Stomach (tissue), 8 donors: ENCODE measurements at regions not wholly inside any gene's neighbourhood (a gene's known extent, or its start where the extent isn't known, plus 50 kb on each side); places are given as distances from the start of the nearest gene placed in this dataset.

Experiments
- DNase-seq, 2 donors: peaks; one replicate each; pipeline versions ENCODE4 v3.0.0 to v3.0.0-alpha.2; 2013 to 2019
- H3K27ac ChIP-seq, 5 donors: fragments of 200-600 bp in 4 of 5; sonication (generic) in 4 of 5; one replicate each; pipeline ENCODE4 v1.5.1; 2013 to 2019; ENCODE audit warnings: mild to moderate bottlenecking in 1 of 5, moderate library complexity in 1 of 5
- H3K27me3 ChIP-seq, 3 donors: fragments of 200-600 bp; sonication (generic); one replicate each; pipeline ENCODE4 v1.5.1; 2017 to 2019; ENCODE audit warnings: mixed run types in 1 of 3
- H3K36me3 ChIP-seq, 4 donors: fragments of 200-600 bp; sonication (generic); 1 replicate in 3 of 4; 2 replicates in 1 of 4; pipeline ENCODE4 v1.5.1; 2016 to 2019
- H3K4me1 ChIP-seq, 4 donors: fragments of 200-600 bp; sonication (generic); one replicate each; pipeline ENCODE4 v1.5.1; 2016 to 2019
- H3K4me3 ChIP-seq, 4 donors: fragments of 200-600 bp; sonication (generic) in 3 of 4; one replicate each; pipeline ENCODE4 v1.5.1; 2016 to 2019; ENCODE audit warnings: mild to moderate bottlenecking in 1 of 4
- H3K9me3 ChIP-seq, 4 donors: fragments of 200-600 bp; sonication (generic); one replicate each; pipeline ENCODE4 v1.5.1; 2016 to 2019
- EP300 ChIP-seq: sonication (generic); formaldehyde crosslinking; IDR thresholded peaks from one replicate; pipeline ENCODE4 v1.6.1; 2017; ENCODE audit warnings: antibody characterized with exemption
- POLR2A ChIP-seq, 4 donors: fragments of 450-650 bp; IDR thresholded peaks; one replicate each; pipeline ENCODE4 v1.6.1; 2016; ENCODE audit warnings: antibody characterized with exemption in 4 of 4, control low read depth in 2 of 4, mild to moderate bottlenecking in 1 of 4, moderate library complexity in 1 of 4
- POLR2AphosphoS5 ChIP-seq, 3 donors: sonication (generic); formaldehyde crosslinking; IDR thresholded peaks; one replicate each; pipeline ENCODE4 v1.6.1; 2016; ENCODE audit warnings: antibody characterized with exemption in 3 of 3
- WGBS, 5 donors: extraction: QIAGEN DNeasy Blood & Tissue Kit in 3 of 5; methylation state at CpG; one replicate each; pipeline versions ENCODE4 v1.1.5 to v1.1.7; 2013 to 2018; 5-methylcytosine and 5-hydroxymethylcytosine counted together
- intact Hi-C: fragments of 100-400 bp; cut with DNase I; formaldehyde crosslinking; loops from one replicate; pipeline ENCODE4 v1.15.1; 2023; ENCODE audit warnings: low total_unique reads
- TF ChIP-seq, protein P1 (sequence below), 7 experiments: fragments of 450-650 bp in 4 of 7; fragments of 200-600 bp in 3 of 7; sonication (generic) in 3 of 7; IDR thresholded peaks; one replicate each; pipeline ENCODE4 v1.5.1; 2016 to 2019; ENCODE audit warnings: antibody characterized with exemption in 7 of 7, control low read depth in 2 of 7, mild to moderate bottlenecking in 1 of 7
- donor health status: healthy with polysubstance abuse.
- donor health status: Bipolar disorder and iron deficiency.
- donor health status: healthy.

GRCh38 chr16:86701286-86701975, 123.1 kb downstream of the FOXL1 start:
- Histone ChIP-seq H3K27ac (no peak overlapping the region), H3K36me3 (no peaks in the 10 kb centered on the region), H3K4me3 (no peak overlapping the region), H3K27me3 (peaks cover 0 to 58% (median 5%) of the 10 kb centered on the region in 3 donors), H3K4me1 (no peaks in the 10 kb centered on the region), H3K9me3 (no peaks in the 10 kb centered on the region)
- 92 to 96% (median 93%) methylated on average over 29 to 30 of the region's 30 CpGs for WGBS, 5 donors
- intact Hi-C loops: no loop called here
- TF ChIP-seq, protein P1, sequence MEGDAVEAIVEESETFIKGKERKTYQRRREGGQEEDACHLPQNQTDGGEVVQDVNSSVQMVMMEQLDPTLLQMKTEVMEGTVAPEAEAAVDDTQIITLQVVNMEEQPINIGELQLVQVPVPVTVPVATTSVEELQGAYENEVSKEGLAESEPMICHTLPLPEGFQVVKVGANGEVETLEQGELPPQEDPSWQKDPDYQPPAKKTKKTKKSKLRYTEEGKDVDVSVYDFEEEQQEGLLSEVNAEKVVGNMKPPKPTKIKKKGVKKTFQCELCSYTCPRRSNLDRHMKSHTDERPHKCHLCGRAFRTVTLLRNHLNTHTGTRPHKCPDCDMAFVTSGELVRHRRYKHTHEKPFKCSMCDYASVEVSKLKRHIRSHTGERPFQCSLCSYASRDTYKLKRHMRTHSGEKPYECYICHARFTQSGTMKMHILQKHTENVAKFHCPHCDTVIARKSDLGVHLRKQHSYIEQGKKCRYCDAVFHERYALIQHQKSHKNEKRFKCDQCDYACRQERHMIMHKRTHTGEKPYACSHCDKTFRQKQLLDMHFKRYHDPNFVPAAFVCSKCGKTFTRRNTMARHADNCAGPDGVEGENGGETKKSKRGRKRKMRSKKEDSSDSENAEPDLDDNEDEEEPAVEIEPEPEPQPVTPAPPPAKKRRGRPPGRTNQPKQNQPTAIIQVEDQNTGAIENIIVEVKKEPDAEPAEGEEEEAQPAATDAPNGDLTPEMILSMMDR (IDR thresholded peaks at IDR 0.05): no peak
- no peak for TF ChIP-seq EP300
- TF ChIP-seq POLR2A (IDR thresholded peaks at IDR 0.05): no peak
- no peak for TF ChIP-seq POLR2AphosphoS5 (IDR thresholded peaks at IDR 0.05)
- DNase-seq: no peak

DNA sequence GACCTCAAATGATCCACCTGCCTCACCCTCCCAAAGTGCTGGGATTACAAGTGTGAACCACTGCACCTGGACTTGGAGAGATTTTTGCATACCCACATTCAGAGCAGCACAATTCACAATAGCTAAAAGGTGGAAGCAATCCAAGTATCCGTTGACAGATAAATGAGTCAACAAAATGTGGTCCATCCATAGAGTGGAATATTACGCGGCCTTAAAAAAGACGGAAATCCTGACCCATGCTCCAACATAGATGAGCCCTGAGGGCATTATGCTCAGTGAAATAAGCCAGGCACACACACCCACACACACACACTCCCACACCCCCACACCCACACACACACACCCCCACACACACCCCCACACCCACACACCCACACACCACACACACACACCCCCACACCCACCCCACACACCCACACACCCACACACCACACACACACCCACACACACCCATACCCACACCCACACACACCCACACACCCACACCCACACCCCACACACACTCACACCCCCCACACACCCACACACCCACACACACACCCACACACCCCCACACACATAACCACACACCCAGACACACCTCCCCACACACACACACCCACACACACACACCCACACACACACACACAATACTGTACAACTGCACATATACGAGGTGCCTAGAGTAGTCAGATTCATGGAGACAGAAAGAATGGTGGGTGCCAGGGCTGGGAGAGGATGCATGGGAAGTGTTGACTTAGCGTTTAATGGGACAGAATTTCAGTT, 124.7 kb downstream of the FOXL1 start:
- H3K27ac ChIP-seq: no peak overlapping the region
- intact Hi-C loops: no loop called here
- no peaks in the 10 kb centered on the region for H3K9me3 ChIP-seq
- no peaks in the 10 kb centered on the region for H3K36me3 ChIP-seq
- peaks cover 0 to 59% (median 3%) of the 10 kb centered on the region in 3 donors for H3K27me3 ChIP-seq
- H3K4me3 ChIP-seq: no peak overlapping the region
- TF ChIP-seq EP300 (no peak), POLR2A (IDR thresholded peaks at IDR 0.05) (no peak), POLR2AphosphoS5 (IDR thresholded peaks at IDR 0.05) (no peak)
- TF ChIP-seq, protein P1 (IDR thresholded peaks at IDR 0.05): no peak
- H3K4me1 ChIP-seq: no peaks in the 10 kb centered on the region
- WGBS, 5 donors: 79 to 91% (median 86%) methylated on average over 6 of the region's 6 CpGs
- no peak for DNase-seq

DNA sequence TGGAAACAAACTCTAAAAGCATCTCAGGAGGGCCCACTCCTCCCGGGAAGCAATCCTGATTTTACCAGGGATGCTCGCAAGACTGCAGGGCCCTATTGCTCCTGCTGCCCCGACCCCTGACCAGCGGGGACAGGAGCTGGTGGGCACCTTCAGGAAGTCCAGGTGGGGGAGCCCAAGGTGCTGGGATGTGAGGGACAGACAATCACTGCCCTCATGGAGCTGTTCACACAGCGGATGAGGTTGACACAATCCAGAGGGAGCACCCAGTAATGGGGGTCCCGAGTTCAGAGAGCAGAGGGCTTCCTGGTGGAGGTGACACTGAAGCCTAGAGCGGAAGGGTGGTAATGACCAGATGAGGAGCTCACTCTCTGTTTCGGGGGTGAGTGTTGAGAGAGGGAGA, 126.2 kb downstream of the FOXL1 start:
- intact Hi-C loops: no loop called here
- H3K36me3 ChIP-seq: no peaks in the 10 kb centered on the region
- H3K27ac ChIP-seq: no peak overlapping the region
- H3K4me1 ChIP-seq: no peaks in the 10 kb centered on the region
- H3K4me3 ChIP-seq: no peak overlapping the region
- peaks cover 0 to 5% (median 0%) of the 10 kb centered on the region in 4 donors for H3K9me3 ChIP-seq
- peaks cover 0 to 57% (median 0%) of the 10 kb centered on the region in 3 donors for H3K27me3 ChIP-seq
- 73 to 84% (median 76%) methylated on average over 8 of the region's 8 CpGs for WGBS, 5 donors
- DNase-seq: no peak
- no peak for TF ChIP-seq EP300
- TF ChIP-seq POLR2AphosphoS5 (IDR thresholded peaks at IDR 0.05): no peak
- TF ChIP-seq, protein P1 (IDR thresholded peaks at IDR 0.05): no peak
- no peak for TF ChIP-seq POLR2A (IDR thresholded peaks at IDR 0.05)

DNA sequence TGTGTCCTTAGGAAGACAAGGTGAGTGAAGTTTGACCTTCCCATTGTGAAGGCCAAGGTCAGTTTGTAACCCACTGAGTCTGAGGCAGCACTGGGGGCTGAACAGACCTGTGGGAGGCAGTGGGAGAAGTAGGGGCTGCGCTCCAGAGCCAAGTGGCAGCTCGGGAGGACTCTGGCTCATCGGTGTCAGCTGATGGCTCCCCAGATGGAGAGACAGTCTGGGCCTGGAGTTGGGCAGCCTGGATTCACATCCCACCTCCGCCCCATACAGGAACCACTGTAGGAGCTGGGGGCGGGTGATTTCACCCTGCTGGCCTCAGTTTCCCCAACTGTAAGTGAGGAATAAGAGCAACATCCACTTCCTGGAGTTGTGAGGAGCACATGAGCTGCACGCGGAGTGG, 128.4 kb downstream of the FOXL1 start:
- peaks cover 0 to 6% (median 0%) of the 10 kb centered on the region in 4 donors for H3K9me3 ChIP-seq
- no peak for DNase-seq
- H3K36me3 ChIP-seq: no peaks in the 10 kb centered on the region
- no peak for TF ChIP-seq POLR2AphosphoS5 (IDR thresholded peaks at IDR 0.05)
- no peaks in the 10 kb centered on the region for H3K4me1 ChIP-seq
- intact Hi-C loops: no loop called here
- WGBS, 5 donors: 90 to 100% (median 90%) methylated on average over 5 to 7 of the region's 7 CpGs
- no peak overlapping the region for H3K4me3 ChIP-seq
- peaks cover 0 to 62% (median 0%) of the 10 kb centered on the region in 3 donors for H3K27me3 ChIP-seq
- H3K27ac ChIP-seq: no peak overlapping the region
